ENCODE measurements at regions not wholly inside any gene's neighbourhood (a gene's known extent, or its start where the extent isn't known, plus 50 kb on each side); places are given as distances from the start of the nearest gene placed in this dataset.

GRCh38 chr12:91781114-91781513, 364.5 kb downstream of the BTG1 start:
- TF ChIP-seq CTCF (conservative IDR thresholded peaks at IDR 0.05; ENCODE audit: low read depth, low read length) (no peak), EZH2 (IDR thresholded peaks at IDR 0.05; ENCODE audit: borderline replicate concordance, low read depth, low read length, poor library complexity, severe bottlenecking) (no peak)

Data from A673 (cell line).